ENCODE measurements at regions not wholly inside any gene's neighbourhood (a gene's known extent, or its start where the extent isn't known, plus 50 kb on each side); places are given as distances from the start of the nearest gene placed in this dataset.

DNA sequence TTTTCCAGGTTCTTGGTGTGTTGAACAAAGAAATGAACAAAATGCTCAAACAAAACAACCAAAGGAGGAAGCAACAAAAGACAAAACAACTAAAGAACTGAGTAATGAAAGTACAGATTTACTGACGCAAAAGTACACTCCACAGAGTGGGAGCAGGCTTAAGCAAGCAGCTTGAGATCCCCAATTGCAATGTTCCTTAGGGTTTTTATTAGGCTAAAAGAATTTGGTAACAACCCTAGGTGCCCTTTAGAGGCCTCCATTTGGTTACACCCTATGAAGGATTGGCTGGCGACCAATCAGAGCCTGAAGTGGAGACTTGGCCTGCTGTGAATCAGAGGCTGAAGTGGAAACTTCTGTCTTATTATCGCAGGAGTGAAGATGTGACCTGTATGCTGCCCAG lies 243.4 kb upstream of the ATP10A start:
- Histone ChIP-seq H3K9me3 (no peaks in the 10 kb centered on the region), H3K4me1 (ENCODE audit: insufficient read depth) (peaks cover 1% of the 10 kb centered on the region), H3K27ac (no peak overlapping the region), H3K27me3 (no peaks in the 10 kb centered on the region), H3K4me3 (no peak overlapping the region), H3K36me3 (no peaks in the 10 kb centered on the region)
- WGBS, 3 donors, result 86 to 96% (median 90%) methylated on average over 3 of the region's 3 CpGs
- no peak for DNase-seq
- TF ChIP-seq POLR2A (IDR thresholded peaks at IDR 0.05) (no peak), EP300 (IDR thresholded peaks at IDR 0.05) (no peak), CTCF (IDR thresholded peaks at IDR 0.05) (no peak)
- intact Hi-C loops (cut with DNase I), result no loop called here

DNA sequence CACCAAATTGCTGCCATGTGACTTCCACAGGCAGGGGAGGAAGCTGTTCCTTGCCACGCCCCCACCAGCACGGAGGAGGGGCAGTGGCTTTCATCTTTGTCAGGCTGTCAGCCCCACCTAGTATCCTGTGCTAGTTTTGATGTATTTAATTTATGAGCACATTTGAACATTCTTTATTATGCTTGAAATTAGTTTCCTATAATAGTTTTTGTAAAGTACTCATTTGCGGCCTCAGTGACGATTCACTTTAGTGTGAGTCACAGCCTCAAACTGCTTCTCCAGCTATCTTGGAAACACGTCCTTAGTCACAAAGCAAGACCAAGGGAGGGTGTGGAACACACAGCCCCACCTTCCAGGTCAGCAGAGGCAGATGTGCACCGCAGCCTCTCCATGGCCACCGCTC lies 239.9 kb upstream of the ATP10A start:
- no peak overlapping the region for H3K4me3 ChIP-seq
- no peaks in the 10 kb centered on the region for H3K27me3 ChIP-seq
- 70 to 73% (median 72%) methylated on average over 7 of the region's 7 CpGs for WGBS, 3 donors
- H3K4me1 ChIP-seq (ENCODE audit: insufficient read depth), result peaks cover 1% of the 10 kb centered on the region
- no peak for TF ChIP-seq POLR2A (IDR thresholded peaks at IDR 0.05)
- DNase-seq, result no peak
- H3K36me3 ChIP-seq, result no peaks in the 10 kb centered on the region
- no peaks in the 10 kb centered on the region for H3K9me3 ChIP-seq
- intact Hi-C loops (cut with DNase I), result no loop called here
- H3K27ac ChIP-seq, result no peak overlapping the region

DNA sequence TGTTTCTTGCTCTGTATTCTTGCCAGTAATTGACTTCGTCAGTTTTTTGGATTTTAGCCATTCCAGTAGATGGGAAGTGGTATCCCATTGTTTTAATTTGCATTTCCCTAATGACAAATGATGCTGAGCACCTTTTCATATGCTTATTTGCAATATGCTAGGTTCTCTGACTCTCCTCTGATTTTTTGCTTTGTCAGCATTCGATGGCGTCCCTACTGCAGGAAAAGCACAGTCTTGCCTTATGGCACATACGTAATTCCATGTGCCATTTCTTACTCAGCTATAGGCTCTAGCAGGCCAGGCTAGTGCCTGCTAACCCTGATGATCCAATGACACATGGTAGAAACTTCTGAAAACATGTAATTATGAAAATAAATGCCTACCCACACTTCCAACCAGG lies 239.2 kb upstream of the ATP10A start:
- WGBS, 3 donors, result 83 to 87% (median 83%) methylated on average over 4 of the region's 4 CpGs

GRCh38 chr15:26101443-26101842 lies 238.3 kb upstream of the ATP10A start:
- WGBS, 3 donors, result 87 to 93% (median 88%) methylated on average over 3 of the region's 3 CpGs
- TF ChIP-seq POLR2A (IDR thresholded peaks at IDR 0.05) (no peak), EP300 (IDR thresholded peaks at IDR 0.05) (no peak), CTCF (IDR thresholded peaks at IDR 0.05) (no peak)
- H3K4me1 ChIP-seq (ENCODE audit: insufficient read depth), result peaks cover 1% of the 10 kb centered on the region

More for the DNA sequence above, 239.2 kb upstream of the ATP10A start:
- no peak for DNase-seq
- Histone ChIP-seq H3K9me3 (no peaks in the 10 kb centered on the region), H3K27me3 (no peaks in the 10 kb centered on the region), H3K4me3 (no peak overlapping the region), H3K27ac (no peak overlapping the region), H3K36me3 (no peaks in the 10 kb centered on the region), H3K4me1 (ENCODE audit: insufficient read depth) (peaks cover 1% of the 10 kb centered on the region)
- TF ChIP-seq EP300 (IDR thresholded peaks at IDR 0.05) (no peak), CTCF (IDR thresholded peaks at IDR 0.05) (no peak), POLR2A (IDR thresholded peaks at IDR 0.05) (no peak)
- intact Hi-C loops (cut with DNase I), result no loop called here

GRCh38 chr15:26098801-26099200 lies 235.7 kb upstream of the ATP10A start:
- Histone ChIP-seq H3K9me3 (no peaks in the 10 kb centered on the region), H3K36me3 (no peaks in the 10 kb centered on the region), H3K4me1 (ENCODE audit: insufficient read depth) (peaks cover 1% of the 10 kb centered on the region), H3K4me3 (no peak overlapping the region), H3K27ac (no peak overlapping the region), H3K27me3 (no peaks in the 10 kb centered on the region)
- WGBS, 3 donors, result 22 to 46% (median 23%) methylated on average over 3 of the region's 3 CpGs
- intact Hi-C loops (cut with DNase I), result no loop called here
- no peak for DNase-seq
- TF ChIP-seq EP300 (IDR thresholded peaks at IDR 0.05) (no peak), POLR2A (IDR thresholded peaks at IDR 0.05) (no peak), CTCF (IDR thresholded peaks at IDR 0.05) (no peak)

More at GRCh38 chr15:26101443-26101842, 238.3 kb upstream of the ATP10A start:
- H3K27me3 ChIP-seq, result no peaks in the 10 kb centered on the region
- no peak for DNase-seq
- intact Hi-C loops (cut with DNase I), result no loop called here
- H3K36me3 ChIP-seq, result no peaks in the 10 kb centered on the region
- no peaks in the 10 kb centered on the region for H3K9me3 ChIP-seq
- H3K27ac ChIP-seq, result no peak overlapping the region
- no peak overlapping the region for H3K4me3 ChIP-seq
